CD14-positive monocyte (primary cell): ENCODE measurements at regions not wholly inside any gene's neighbourhood (a gene's known extent, or its start where the extent isn't known, plus 50 kb on each side); places are given as distances from the start of the nearest gene placed in this dataset.

ENCODE experiments used
- DNase-seq, 3 donors: peaks; one replicate each; pipeline ENCODE4 v3.0.0-alpha.2; 2011 to 2022
- H2AFZ ChIP-seq: 2 replicates; pipeline ENCODE4 v1.6.0; 2012; ENCODE audit warnings: mild to moderate bottlenecking, low read depth, low read length, inconsistent platforms; ENCODE audit not compliant: insufficient read depth, poor library complexity, severe bottlenecking
- H3K27ac ChIP-seq, 2 donors: 1 replicate in 1 of 2; 2 replicates in 1 of 2; pipeline ENCODE4 v1.5.1; 2012 to 2013; ENCODE audit warnings: low read length in 2 of 2, control low read depth in 1 of 2, inconsistent platforms in 1 of 2, low read depth in 1 of 2, mild to moderate bottlenecking in 1 of 2
- H3K27me3 ChIP-seq, 2 donors: one replicate each; pipeline versions ENCODE4 v1.6.0 to v1.6.1; 2011 to 2013; ENCODE audit warnings: low read length in 2 of 2; ENCODE audit not compliant: control insufficient read depth in 2 of 2, insufficient read depth in 2 of 2
- H3K36me3 ChIP-seq, 2 donors: replicated peaks in 1 of 2; 1 replicate in 1 of 2; 2 replicates in 1 of 2; pipeline versions ENCODE4 v1.5.1 to v1.6.1; 2012 to 2013; ENCODE audit warnings: low read length in 2 of 2, control low read depth in 1 of 2, inconsistent platforms in 1 of 2, mild to moderate bottlenecking in 1 of 2; ENCODE audit not compliant: insufficient read depth in 2 of 2, control insufficient read depth in 1 of 2
- H3K4me1 ChIP-seq, 2 donors: 1 replicate in 1 of 2; 2 replicates in 1 of 2; pipeline versions ENCODE4 v1.5.1 to v1.6.1; 2012 to 2013; ENCODE audit warnings: low read length in 2 of 2, control low read depth in 1 of 2, inconsistent platforms in 1 of 2, mild to moderate bottlenecking in 1 of 2, moderate library complexity in 1 of 2; ENCODE audit not compliant: insufficient read depth in 2 of 2, control insufficient read depth in 1 of 2
- H3K4me2 ChIP-seq: replicated peaks from 2 replicates; pipeline ENCODE3; 2012; ENCODE audit warnings: low read length, moderate library complexity, mild to moderate bottlenecking; ENCODE audit not compliant: poor library complexity, severe bottlenecking; ENCODE audit errors: extremely low read depth
- H3K4me3 ChIP-seq, 3 experiments: fragments of 200-600 bp in 1 of 3; sonication (generic) in 1 of 3; replicated peaks in 1 of 3; 1 replicate in 2 of 3; 2 replicates in 1 of 3; pipeline ENCODE4 v1.5.1; 2011 to 2013; ENCODE audit warnings: low read length in 3 of 3, mild to moderate bottlenecking in 3 of 3, control low read depth in 2 of 3, low read depth in 2 of 3, inconsistent platforms in 1 of 3, moderate library complexity in 1 of 3
- H3K79me2 ChIP-seq: 2 replicates; pipeline ENCODE4 v1.6.0; 2012; ENCODE audit warnings: mild to moderate bottlenecking, control low read depth, inconsistent platforms, low read length, moderate library complexity; ENCODE audit not compliant: insufficient read depth
- H3K9ac ChIP-seq: 2 replicates; pipeline ENCODE4 v1.6.0; 2017; ENCODE audit warnings: low read length, mild to moderate bottlenecking; ENCODE audit not compliant: insufficient read depth, poor library complexity, severe bottlenecking
- H3K9me3 ChIP-seq, 2 donors: replicated peaks in 1 of 2; 1 replicate in 1 of 2; 2 replicates in 1 of 2; pipeline versions ENCODE4 v1.5.1 to v1.6.1; 2012 to 2013; ENCODE audit warnings: low read length in 2 of 2, control low read depth in 1 of 2; ENCODE audit not compliant: control insufficient read depth in 1 of 2, insufficient read depth in 1 of 2
- H4K20me1 ChIP-seq: 2 replicates; pipeline ENCODE4 v1.6.0; 2012; ENCODE audit warnings: mild to moderate bottlenecking, low read length, control low read depth, moderate library complexity; ENCODE audit not compliant: insufficient read depth
- H3K27ac Mint-ChIP-seq, 7 donors: one replicate each; pipeline ENCODE4 v1.8.0; 2020; ENCODE audit warnings: mild to moderate bottlenecking in 7 of 7, mixed read lengths in 7 of 7, moderate library complexity in 6 of 7, inconsistent platforms in 2 of 7
- H3K27me3 Mint-ChIP-seq, 3 donors: one replicate each; pipeline ENCODE4 v1.8.0; 2021 to 2022; ENCODE audit warnings: low read depth in 3 of 3, mild to moderate bottlenecking in 3 of 3, mixed read lengths in 3 of 3, moderate library complexity in 3 of 3, inconsistent platforms in 1 of 3
- H3K36me3 Mint-ChIP-seq, 2 donors: one replicate each; pipeline ENCODE4 v1.8.0; 2020; ENCODE audit warnings: mixed read lengths in 2 of 2, inconsistent platforms in 1 of 2, mild to moderate bottlenecking in 1 of 2
- H3K4me1 Mint-ChIP-seq: one replicate; pipeline ENCODE4 v1.8.0; 2020; ENCODE audit warnings: mild to moderate bottlenecking, mixed read lengths
- H3K4me3 Mint-ChIP-seq, 2 donors: one replicate each; pipeline ENCODE4 v1.8.0; 2020; ENCODE audit warnings: mild to moderate bottlenecking in 2 of 2, mixed read lengths in 2 of 2, moderate library complexity in 1 of 2
- H3K9me3 Mint-ChIP-seq, 7 donors: one replicate each; pipeline ENCODE4 v1.8.0; 2020 to 2022; ENCODE audit warnings: mixed read lengths in 7 of 7, mild to moderate bottlenecking in 6 of 7, moderate library complexity in 6 of 7, inconsistent platforms in 2 of 7
- WGBS: methylation state at CpG from one replicate; pipeline ENCODE4 v1.1.5; 2013; ENCODE audit warnings: missing lambda C conversion rate; ENCODE audit not compliant: insufficient coverage; 5-methylcytosine and 5-hydroxymethylcytosine counted together
- intact Hi-C, 2 donors: fragments of 100-400 bp; cut with micrococcal nuclease; formaldehyde crosslinking; loops; one replicate each; pipeline versions ENCODE4 v1.15.0 to v1.15.1; 2023
- TF ChIP-seq, protein P1 (sequence below): fragments of 200-600 bp; IDR thresholded peaks from one replicate; pipeline ENCODE4 v1.8.0; 2022; ENCODE audit warnings: antibody characterized with exemption, mild to moderate bottlenecking

- no peak overlapping the region for H3K27ac Mint-ChIP-seq
- intact Hi-C loops, result no loop called here
- no peaks in the 10 kb centered on the region for H3K4me1 Mint-ChIP-seq
- Histone ChIP-seq H2AFZ (no peak overlapping the region), H3K36me3 (no peaks in the 10 kb centered on the region), H3K9ac (no peak overlapping the region), H3K27ac (no peak overlapping the region), H3K4me3 (no peak overlapping the region), H3K79me2 (no peaks in the 10 kb centered on the region), H3K4me2 (no peak overlapping the region), H3K4me1 (no peaks in the 10 kb centered on the region), H3K27me3 (no peaks in the 10 kb centered on the region), H4K20me1 (no peaks in the 10 kb centered on the region), H3K9me3 (no peaks in the 10 kb centered on the region)
- H3K27me3 Mint-ChIP-seq, result peaks cover 2 to 5% (median 3%) of the 10 kb centered on the region in 3 donors
- H3K4me3 Mint-ChIP-seq, result no peak overlapping the region
- no peaks in the 10 kb centered on the region for H3K36me3 Mint-ChIP-seq
- DNase-seq, result no peak
- no CpG with 5 or more reads among the region's 4 CpGs for WGBS
- H3K9me3 Mint-ChIP-seq, result no peaks in the 10 kb centered on the region
- TF ChIP-seq, protein P1, sequence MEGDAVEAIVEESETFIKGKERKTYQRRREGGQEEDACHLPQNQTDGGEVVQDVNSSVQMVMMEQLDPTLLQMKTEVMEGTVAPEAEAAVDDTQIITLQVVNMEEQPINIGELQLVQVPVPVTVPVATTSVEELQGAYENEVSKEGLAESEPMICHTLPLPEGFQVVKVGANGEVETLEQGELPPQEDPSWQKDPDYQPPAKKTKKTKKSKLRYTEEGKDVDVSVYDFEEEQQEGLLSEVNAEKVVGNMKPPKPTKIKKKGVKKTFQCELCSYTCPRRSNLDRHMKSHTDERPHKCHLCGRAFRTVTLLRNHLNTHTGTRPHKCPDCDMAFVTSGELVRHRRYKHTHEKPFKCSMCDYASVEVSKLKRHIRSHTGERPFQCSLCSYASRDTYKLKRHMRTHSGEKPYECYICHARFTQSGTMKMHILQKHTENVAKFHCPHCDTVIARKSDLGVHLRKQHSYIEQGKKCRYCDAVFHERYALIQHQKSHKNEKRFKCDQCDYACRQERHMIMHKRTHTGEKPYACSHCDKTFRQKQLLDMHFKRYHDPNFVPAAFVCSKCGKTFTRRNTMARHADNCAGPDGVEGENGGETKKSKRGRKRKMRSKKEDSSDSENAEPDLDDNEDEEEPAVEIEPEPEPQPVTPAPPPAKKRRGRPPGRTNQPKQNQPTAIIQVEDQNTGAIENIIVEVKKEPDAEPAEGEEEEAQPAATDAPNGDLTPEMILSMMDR, result no peak
Observed at GRCh38 chr10:9311702-9312499, 1257.4 kb downstream of the GATA3 start.

DNA sequence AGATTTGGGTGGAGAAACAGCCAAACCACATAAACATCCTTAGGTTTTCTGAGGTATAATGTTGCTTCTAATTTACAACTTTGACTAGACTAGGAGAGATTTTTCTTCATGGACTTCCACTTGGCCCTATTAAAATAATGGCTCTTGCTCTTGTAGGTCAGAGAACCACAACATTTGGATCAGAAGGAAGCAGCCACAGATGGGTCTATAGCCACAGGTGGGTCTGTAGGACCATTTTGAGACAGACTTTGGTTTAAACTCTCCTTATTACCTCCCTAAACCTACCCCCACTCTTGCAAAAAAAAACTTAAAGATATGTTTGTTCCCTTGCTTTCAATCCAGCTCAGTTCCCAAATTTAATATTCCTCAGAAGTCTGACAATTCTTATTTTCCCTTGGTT is 1260.8 kb downstream of the GATA3 start:
- Mint-ChIP-seq H3K36me3 (no peaks in the 10 kb centered on the region), H3K27ac (no peak overlapping the region), H3K9me3 (no peaks in the 10 kb centered on the region), H3K4me3 (no peak overlapping the region), H3K4me1 (no peaks in the 10 kb centered on the region), H3K27me3 (peaks cover 0 to 6% (median 2%) of the 10 kb centered on the region in 3 donors)
- no peaks in the 10 kb centered on the region for H3K9me3 ChIP-seq
- H3K79me2 ChIP-seq, result no peaks in the 10 kb centered on the region
- H3K4me1 ChIP-seq, result no peaks in the 10 kb centered on the region
- H3K9ac ChIP-seq, result no peak overlapping the region
- TF ChIP-seq, protein P1, result no peak
- no peak overlapping the region for H3K27ac ChIP-seq
- H3K27me3 ChIP-seq, result no peaks in the 10 kb centered on the region
- no peak overlapping the region for H2AFZ ChIP-seq
- H3K4me2 ChIP-seq, result no peak overlapping the region
- intact Hi-C loops, result no loop called here
- DNase-seq, result no peak
- H4K20me1 ChIP-seq, result no peaks in the 10 kb centered on the region
- no peaks in the 10 kb centered on the region for H3K36me3 ChIP-seq
- H3K4me3 ChIP-seq, result no peak overlapping the region
